SK-N-SH treated with all-trans-retinoic acid at 6 μM for 48 hours (cell line): ENCODE measurements at regions not wholly inside any gene's neighbourhood (a gene's known extent, or its start where the extent isn't known, plus 50 kb on each side); places are given as distances from the start of the nearest gene placed in this dataset.
A peak's percentile ranks its signal among the peaks of the same experiment; 100 is the strongest.

ENCODE experiments used
- ATAC-seq: fragments of 200-7000 bp; cut with Tn5 transposase; 3 replicates; pipeline ENCODE4 v1.9.1; 2020; ENCODE audit warnings: mild to moderate bottlenecking, moderate library complexity
- ARNTL ChIP-seq: fragments of 450-650 bp; formaldehyde crosslinking; IDR thresholded peaks from 2 replicates; pipeline ENCODE4 v1.5.0; 2020; ENCODE audit warnings: low read depth, mild to moderate bottlenecking, moderate library complexity, borderline replicate concordance
- CSDC2 ChIP-seq: fragments of 250-450 bp; sonication (Bioruptor Pico); IDR thresholded peaks from 2 replicates; pipeline ENCODE4 v1.5.0; 2020; ENCODE audit warnings: mild to moderate bottlenecking, moderate library complexity
- CSRNP3 ChIP-seq: fragments of 250-450 bp; sonication (Bioruptor Pico); IDR thresholded peaks from 2 replicates; pipeline ENCODE4 v1.5.1; 2021; ENCODE audit warnings: mild to moderate bottlenecking, moderate library complexity
- ESRRG ChIP-seq: fragments of 250-450 bp; sonication (Bioruptor Pico); IDR thresholded peaks from 2 replicates; pipeline ENCODE4 v1.6.1; 2021; ENCODE audit warnings: mild to moderate bottlenecking
- GLIS3 ChIP-seq: fragments of 250-450 bp; sonication (Bioruptor Pico); IDR thresholded peaks from 2 replicates; pipeline ENCODE4 v1.5.0; 2020; ENCODE audit warnings: mild to moderate bottlenecking, moderate library complexity
- ISL1 ChIP-seq: fragments of 250-450 bp; sonication (Bioruptor Pico); IDR thresholded peaks from 2 replicates; pipeline ENCODE4 v2.1.2; 2022; ENCODE audit warnings: mild to moderate bottlenecking, moderate library complexity
- OSR1 ChIP-seq: fragments of 250-450 bp; sonication (Bioruptor Pico); IDR thresholded peaks from 2 replicates; pipeline ENCODE4 v1.8.0; 2022; ENCODE audit warnings: moderate library complexity, mild to moderate bottlenecking, inconsistent platforms
- POU6F1 ChIP-seq: fragments of 250-450 bp; sonication (Bioruptor Pico); IDR thresholded peaks from 2 replicates; pipeline ENCODE4 v1.8.0; 2021; ENCODE audit warnings: low read depth, mild to moderate bottlenecking, moderate library complexity, borderline replicate concordance
- PPARA ChIP-seq: fragments of 250-450 bp; sonication (Bioruptor Pico); IDR thresholded peaks from 2 replicates; pipeline ENCODE4 v1.5.0; 2020; ENCODE audit warnings: mild to moderate bottlenecking, borderline replicate concordance
- RARB ChIP-seq: fragments of 250-450 bp; sonication (Bioruptor Pico); IDR thresholded peaks from 2 replicates; pipeline ENCODE4 v1.8.0; 2021; ENCODE audit warnings: mild to moderate bottlenecking, moderate library complexity
- SNAI2 ChIP-seq: fragments of 250-450 bp; sonication (Bioruptor Pico); IDR thresholded peaks from 2 replicates; pipeline ENCODE4 v1.5.0; 2020; ENCODE audit warnings: mild to moderate bottlenecking, moderate library complexity
- TCF4 ChIP-seq: fragments of 250-450 bp; sonication (Bioruptor Pico); IDR thresholded peaks from 2 replicates; pipeline ENCODE4 v1.8.0; 2021; ENCODE audit warnings: mild to moderate bottlenecking, moderate library complexity, borderline replicate concordance
- TOX ChIP-seq: fragments of 250-450 bp; sonication (Bioruptor Pico); IDR thresholded peaks from 2 replicates; pipeline ENCODE4 v1.8.0; 2021; ENCODE audit warnings: mild to moderate bottlenecking, moderate library complexity, borderline replicate concordance
- TSHZ2 ChIP-seq: fragments of 250-450 bp; sonication (Bioruptor Pico); IDR thresholded peaks from 2 replicates; pipeline ENCODE4 v1.5.0; 2020; ENCODE audit warnings: mild to moderate bottlenecking, moderate library complexity
- ZC3H10 ChIP-seq: fragments of 250-450 bp; sonication (Bioruptor Pico); IDR thresholded peaks from 2 replicates; pipeline ENCODE4 v1.5.1; 2021; ENCODE audit warnings: mild to moderate bottlenecking, moderate library complexity
- ZFP3 ChIP-seq: fragments of 250-450 bp; sonication (Bioruptor Pico); IDR thresholded peaks from 2 replicates; pipeline ENCODE4 v1.5.0; 2020; ENCODE audit warnings: mild to moderate bottlenecking, moderate library complexity
- ZFP30 ChIP-seq: fragments of 450-650 bp; formaldehyde crosslinking; IDR thresholded peaks from 2 replicates; pipeline ENCODE4 v1.5.0; 2022; ENCODE audit warnings: mild to moderate bottlenecking, moderate library complexity
- ZNF70 ChIP-seq: fragments of 450-650 bp; formaldehyde crosslinking; IDR thresholded peaks from 2 replicates; pipeline ENCODE4 v1.5.0; 2020; ENCODE audit warnings: mild to moderate bottlenecking, moderate library complexity
- ZNF8 ChIP-seq: fragments of 450-650 bp; formaldehyde crosslinking; IDR thresholded peaks from 2 replicates; pipeline ENCODE4 v1.5.0; 2020; ENCODE audit warnings: mild to moderate bottlenecking, moderate library complexity
- TF ChIP-seq, protein P1 (sequence below): fragments of 250-450 bp; sonication (Bioruptor Pico); IDR thresholded peaks from 2 replicates; pipeline ENCODE4 v1.5.1; 2020; ENCODE audit warnings: low read depth, mild to moderate bottlenecking, moderate library complexity
- TF ChIP-seq, protein P2 (sequence below): fragments of 250-450 bp; sonication (Bioruptor Pico); IDR thresholded peaks from 2 replicates; pipeline ENCODE4 v1.8.0; 2020; ENCODE audit warnings: mild to moderate bottlenecking, moderate library complexity, borderline replicate concordance

- no peak for ATAC-seq
- TF ChIP-seq ZNF70 (CRISPR knock-in tag) (no peak), PPARA (CRISPR knock-in tag) (no peak), OSR1 (CRISPR knock-in tag) (no peak), SNAI2 (CRISPR knock-in tag) (no peak), POU6F1 (CRISPR knock-in tag) (no peak), RARB (no peak), ISL1 (no peak), TOX (CRISPR knock-in tag) (no peak), GLIS3 (CRISPR knock-in tag) (no peak)
- TF ChIP-seq, protein P1, sequence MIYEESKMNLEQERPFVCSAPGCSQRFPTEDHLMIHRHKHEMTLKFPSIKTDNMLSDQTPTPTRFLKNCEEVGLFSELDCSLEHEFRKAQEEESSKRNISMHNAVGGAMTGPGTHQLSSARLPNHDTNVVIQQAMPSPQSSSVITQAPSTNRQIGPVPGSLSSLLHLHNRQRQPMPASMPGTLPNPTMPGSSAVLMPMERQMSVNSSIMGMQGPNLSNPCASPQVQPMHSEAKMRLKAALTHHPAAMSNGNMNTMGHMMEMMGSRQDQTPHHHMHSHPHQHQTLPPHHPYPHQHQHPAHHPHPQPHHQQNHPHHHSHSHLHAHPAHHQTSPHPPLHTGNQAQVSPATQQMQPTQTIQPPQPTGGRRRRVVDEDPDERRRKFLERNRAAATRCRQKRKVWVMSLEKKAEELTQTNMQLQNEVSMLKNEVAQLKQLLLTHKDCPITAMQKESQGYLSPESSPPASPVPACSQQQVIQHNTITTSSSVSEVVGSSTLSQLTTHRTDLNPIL (CRISPR knock-in tag), result no peak
Measured at GRCh38 chr14:40986655-40987054, 620.0 kb upstream of the LRFN5 start.

- no peak for TF ChIP-seq ZNF8 (CRISPR knock-in tag)
- TF ChIP-seq ZC3H10 (CRISPR knock-in tag), result no peak
- TF ChIP-seq POU6F1 (CRISPR knock-in tag), result no peak
- TF ChIP-seq PPARA (CRISPR knock-in tag), result no peak
- no peak for TF ChIP-seq RARB
- TF ChIP-seq, protein P1 (CRISPR knock-in tag), result no peak
- no peak for TF ChIP-seq TOX (CRISPR knock-in tag)
- no peak for TF ChIP-seq TSHZ2 (CRISPR knock-in tag)
- TF ChIP-seq ARNTL (CRISPR knock-in tag), result no peak
- TF ChIP-seq TCF4 (CRISPR knock-in tag), result no peak
- TF ChIP-seq GLIS3 (CRISPR knock-in tag), result no peak
- no peak for TF ChIP-seq OSR1 (CRISPR knock-in tag)
- TF ChIP-seq CSDC2 (CRISPR knock-in tag), result no peak
- TF ChIP-seq ESRRG (CRISPR knock-in tag), result no peak
- TF ChIP-seq ZNF70 (CRISPR knock-in tag), result no peak
- no peak for ATAC-seq
Measured at GRCh38 chr14:40985584-40985983, 621.1 kb upstream of the LRFN5 start.

DNA sequence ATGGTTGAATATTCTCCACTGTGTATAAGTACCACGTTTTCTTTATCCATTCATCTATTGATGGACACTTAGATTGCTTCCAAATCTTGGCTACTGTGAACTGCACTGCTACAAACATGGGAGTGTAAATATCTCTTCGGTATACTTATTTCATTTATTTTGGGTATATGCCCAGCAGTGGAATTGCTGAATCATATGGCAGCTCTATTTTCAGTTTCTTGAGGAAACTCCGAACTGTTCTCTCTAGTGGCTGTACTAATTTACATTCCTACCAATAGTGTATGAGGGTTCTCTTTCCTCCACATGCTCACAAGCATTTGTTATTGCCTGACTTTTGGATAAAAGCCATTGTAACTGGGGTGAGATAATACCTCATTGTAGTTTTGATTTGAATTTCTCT lies 623.1 kb upstream of the LRFN5 start:
- ATAC-seq, result peak; percentile 56
- TF ChIP-seq ZNF70 (CRISPR knock-in tag) (no peak), TSHZ2 (CRISPR knock-in tag) (no peak), ZFP3 (CRISPR knock-in tag) (no peak), GLIS3 (CRISPR knock-in tag) (no peak), TOX (CRISPR knock-in tag) (no peak), ZFP30 (CRISPR knock-in tag) (no peak), PPARA (CRISPR knock-in tag) (no peak), SNAI2 (CRISPR knock-in tag) (no peak), RARB (no peak), CSRNP3 (CRISPR knock-in tag) (no peak), OSR1 (CRISPR knock-in tag) (no peak), TCF4 (CRISPR knock-in tag) (no peak), CSDC2 (CRISPR knock-in tag) (no peak), ZC3H10 (CRISPR knock-in tag) (no peak), ARNTL (CRISPR knock-in tag) (no peak)
- TF ChIP-seq, protein P2, sequence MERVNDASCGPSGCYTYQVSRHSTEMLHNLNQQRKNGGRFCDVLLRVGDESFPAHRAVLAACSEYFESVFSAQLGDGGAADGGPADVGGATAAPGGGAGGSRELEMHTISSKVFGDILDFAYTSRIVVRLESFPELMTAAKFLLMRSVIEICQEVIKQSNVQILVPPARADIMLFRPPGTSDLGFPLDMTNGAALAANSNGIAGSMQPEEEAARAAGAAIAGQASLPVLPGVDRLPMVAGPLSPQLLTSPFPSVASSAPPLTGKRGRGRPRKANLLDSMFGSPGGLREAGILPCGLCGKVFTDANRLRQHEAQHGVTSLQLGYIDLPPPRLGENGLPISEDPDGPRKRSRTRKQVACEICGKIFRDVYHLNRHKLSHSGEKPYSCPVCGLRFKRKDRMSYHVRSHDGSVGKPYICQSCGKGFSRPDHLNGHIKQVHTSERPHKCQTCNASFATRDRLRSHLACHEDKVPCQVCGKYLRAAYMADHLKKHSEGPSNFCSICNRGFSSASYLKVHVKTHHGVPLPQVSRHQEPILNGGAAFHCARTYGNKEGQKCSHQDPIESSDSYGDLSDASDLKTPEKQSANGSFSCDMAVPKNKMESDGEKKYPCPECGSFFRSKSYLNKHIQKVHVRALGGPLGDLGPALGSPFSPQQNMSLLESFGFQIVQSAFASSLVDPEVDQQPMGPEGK (CRISPR knock-in tag), result no peak
